NAMALWA (cell line): ENCODE measurements at regions not wholly inside any gene's neighbourhood (a gene's known extent, or its start where the extent isn't known, plus 50 kb on each side); places are given as distances from the start of the nearest gene placed in this dataset.
"Not testable (repeated sequence)": the region's sequence is repeated elsewhere in the genome, so short reads cannot be mapped to it uniquely, and the experiment has no call there.

Experiments
- DNase-seq: peaks from one replicate; pipeline ENCODE4 v3.0.0-alpha.2; 2015; ENCODE audit warnings: low spot score

GRCh38 chr3:197618408-197618807 is 62.6 kb upstream of the BDH1 start:
- not testable (repeated sequence) for DNase-seq

DNA sequence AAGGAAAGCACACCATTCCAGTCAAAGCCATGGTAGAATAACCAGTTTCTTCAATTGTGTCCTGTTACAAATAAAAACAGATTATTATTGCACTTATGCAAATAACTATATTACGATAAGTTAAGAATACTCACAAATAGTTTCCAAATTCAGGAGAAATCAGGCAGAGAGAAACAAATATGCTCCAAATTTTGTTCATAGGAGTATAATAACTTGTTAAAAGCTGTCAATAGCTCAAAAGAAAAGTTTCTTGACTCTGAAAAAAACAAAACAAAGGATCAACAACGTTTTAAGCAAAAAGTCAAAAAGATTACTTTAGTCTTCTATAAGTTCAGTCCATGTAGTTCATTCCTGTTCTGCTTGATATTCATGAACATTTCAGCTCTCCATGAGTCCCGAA is 59.7 kb upstream of the BDH1 start:
- DNase-seq: peak; percentile 28

DNA sequence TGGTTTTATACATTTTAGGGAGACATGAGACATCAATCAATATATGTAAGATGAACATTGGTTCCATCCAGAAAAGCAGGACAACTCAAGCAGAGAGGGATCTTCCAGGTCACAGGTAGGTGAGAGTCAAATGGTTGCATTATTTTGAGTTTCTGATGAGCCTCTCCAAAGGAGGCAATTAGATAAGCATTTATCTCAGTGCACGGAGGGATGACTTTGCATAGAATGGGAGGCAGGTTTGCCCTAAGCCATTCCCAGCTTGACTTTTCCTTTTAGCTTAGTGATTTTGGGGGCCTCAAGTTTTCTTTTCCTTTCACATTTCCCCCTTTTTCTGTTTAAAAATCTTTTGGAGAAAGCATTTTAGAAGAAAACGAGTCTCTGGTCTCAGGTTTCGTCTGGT is 58.4 kb upstream of the BDH1 start:
- DNase-seq: not testable (repeated sequence)

GRCh38 chr3:197613199-197613598 is 57.4 kb upstream of the BDH1 start:
- no peak for DNase-seq

DNA sequence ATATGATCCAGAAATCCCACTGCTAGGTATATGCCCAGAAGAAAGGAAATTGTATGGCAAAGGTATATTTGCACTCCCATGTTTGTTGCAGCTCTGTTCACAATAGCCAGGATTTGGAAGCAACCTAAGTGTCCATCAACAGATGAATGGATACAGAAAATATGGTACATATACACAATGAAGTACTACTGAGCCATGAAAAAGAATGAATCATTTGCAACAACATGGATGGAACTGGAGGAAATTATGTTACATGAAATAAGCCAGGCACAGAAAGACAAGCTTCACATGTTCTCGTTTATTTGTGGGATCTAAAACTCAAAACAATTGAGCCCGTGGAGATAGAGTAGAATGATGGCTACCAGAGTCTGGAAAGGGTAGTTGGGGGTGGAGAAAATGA is 55.5 kb upstream of the BDH1 start:
- DNase-seq: no peak

DNA sequence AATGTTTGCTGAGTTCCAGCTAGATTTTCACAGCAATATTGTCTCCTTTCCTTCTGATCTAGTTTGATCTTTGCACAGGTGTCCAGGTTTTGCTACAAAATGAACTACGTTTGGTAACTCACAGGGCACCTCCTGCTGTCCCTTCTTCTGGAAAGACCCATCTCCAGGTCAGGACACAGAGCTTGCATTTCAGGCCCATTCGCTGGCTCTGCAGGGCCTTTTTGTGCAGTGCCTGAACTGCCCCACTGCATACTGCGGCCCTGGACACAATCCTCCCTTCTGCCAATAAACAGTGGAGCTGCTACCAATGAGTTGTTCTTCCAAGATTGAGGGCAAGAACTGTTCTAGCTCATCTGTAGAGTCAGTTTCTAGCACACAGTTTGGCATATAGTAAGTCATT is 50.7 kb upstream of the BDH1 start:
- no peak for DNase-seq
